IMR-90 (cell line): ENCODE measurements at regions not wholly inside any gene's neighbourhood (a gene's known extent, or its start where the extent isn't known, plus 50 kb on each side); places are given as distances from the start of the nearest gene placed in this dataset.

Experiments
- ATAC-seq: fragments of 200-7000 bp; cut with Tn5 transposase; 2 replicates; pipeline ENCODE4 v1.9.1; 2020; ENCODE audit warnings: low read depth, mild to moderate bottlenecking, moderate library complexity
- BruUV-seq: library from RNA; stranded (reverse); fragments of 400-500 nt; replicated peaks from 2 replicates; lab custom pipeline; 2021; lab: Mats Ljungman, UMichigan
- CTCF ChIA-PET: fragments of 300-600 bp; formaldehyde crosslinking; extraction: SDS; loops from one replicate; lab custom pipeline; 2021; ENCODE audit warnings: antibody characterized with exemption; lab: Yijun Ruan, JAX
- POLR2A ChIA-PET: fragments of 300-600 bp; sonication (Branson Sonifier 250); formaldehyde crosslinking; loops from one replicate; lab custom pipeline; 2022; ENCODE audit warnings: antibody characterized with exemption; ENCODE audit not compliant: unreplicated experiment; lab: Charles Lee
- DNase-seq: peaks from one replicate; pipeline ENCODE4 v3.0.0; 2013
- H2AFZ ChIP-seq: replicated peaks from 2 replicates; pipeline ENCODE3; 2013; ENCODE audit warnings: low read length, mild to moderate bottlenecking; ENCODE audit not compliant: poor library complexity
- H2AK5ac ChIP-seq: 2 replicates; pipeline ENCODE4 v1.6.1; 2013; ENCODE audit warnings: low read depth, low read length, inconsistent platforms
- H2AK9ac ChIP-seq: replicated peaks from 2 replicates; pipeline ENCODE3; 2013; ENCODE audit warnings: mild to moderate bottlenecking, low read depth, low read length, moderate library complexity; ENCODE audit not compliant: poor library complexity
- H2BK120ac ChIP-seq: 2 replicates; pipeline ENCODE4 v1.6.1; 2013; ENCODE audit warnings: low read depth, low read length, inconsistent platforms
- H2BK15ac ChIP-seq: 3 replicates; pipeline ENCODE4 v1.6.1; 2013; ENCODE audit warnings: low read depth, low read length, inconsistent platforms
- H2BK20ac ChIP-seq: 2 replicates; pipeline ENCODE4 v1.6.1; 2013; ENCODE audit warnings: low read depth, mild to moderate bottlenecking, inconsistent platforms, low read length, moderate library complexity
- H2BK5ac ChIP-seq: 2 replicates; pipeline ENCODE4 v1.6.1; 2013; ENCODE audit warnings: mild to moderate bottlenecking, low read depth, low read length, inconsistent platforms; ENCODE audit not compliant: poor library complexity, severe bottlenecking
- H3K14ac ChIP-seq: replicated peaks from 2 replicates; pipeline ENCODE4 v1.6.1; 2013; ENCODE audit warnings: low read depth, low read length, inconsistent platforms
- H3K18ac ChIP-seq: 2 replicates; pipeline ENCODE4 v1.6.1; 2013; ENCODE audit warnings: low read depth, low read length, control low read depth
- H3K23ac ChIP-seq: 2 replicates; pipeline ENCODE4 v1.6.1; 2013; ENCODE audit warnings: low read depth, low read length, inconsistent platforms
- H3K27ac ChIP-seq: 2 replicates; pipeline ENCODE4 v1.5.1; 2013; ENCODE audit warnings: mild to moderate bottlenecking, control low read depth, low read length; ENCODE audit not compliant: insufficient read depth
- H3K27me3 ChIP-seq: 2 replicates; pipeline ENCODE4 v1.6.1; 2013; ENCODE audit warnings: low read length; ENCODE audit not compliant: control insufficient read depth, insufficient read depth
- H3K36me3 ChIP-seq: 2 replicates; pipeline ENCODE4 v1.6.1; 2013; ENCODE audit warnings: low read length, mixed read lengths; ENCODE audit not compliant: control insufficient read depth, insufficient read depth
- H3K4ac ChIP-seq: 2 replicates; pipeline ENCODE4 v1.6.1; 2013; ENCODE audit warnings: low read depth, low read length, inconsistent platforms
- H3K4me1 ChIP-seq: 2 replicates; pipeline ENCODE4 v1.6.1; 2013; ENCODE audit warnings: low read length, mixed read lengths; ENCODE audit not compliant: control insufficient read depth, insufficient read depth
- H3K4me2 ChIP-seq: 2 replicates; pipeline ENCODE4 v1.6.1; 2013; ENCODE audit warnings: low read depth, mild to moderate bottlenecking, control low read depth, low read length, moderate library complexity
- H3K4me3 ChIP-seq: 2 replicates; pipeline ENCODE4 v1.5.1; 2013; ENCODE audit warnings: low read depth, mild to moderate bottlenecking, control low read depth, low read length, moderate library complexity; ENCODE audit not compliant: insufficient read depth
- H3K56ac ChIP-seq: 2 replicates; pipeline ENCODE4 v1.6.1; 2013; ENCODE audit warnings: low read length, inconsistent platforms; ENCODE audit not compliant: insufficient read depth; ENCODE audit errors: extremely low read depth
- H3K79me1 ChIP-seq, 2 experiments: 2 replicates each; pipeline ENCODE4 v1.6.1; 2013; ENCODE audit warnings: low read length in 2 of 2, inconsistent platforms in 1 of 2, low read depth in 1 of 2
- H3K9ac ChIP-seq: 2 replicates; pipeline ENCODE4 v1.6.1; 2013; ENCODE audit warnings: low read depth, low read length, control low read depth
- H3K9me1 ChIP-seq: 2 replicates; pipeline ENCODE4 v1.6.1; 2013; ENCODE audit warnings: low read length, inconsistent platforms; ENCODE audit not compliant: insufficient read depth
- H3K9me3 ChIP-seq: 2 replicates; pipeline ENCODE4 v1.6.1; 2013; ENCODE audit warnings: low read length; ENCODE audit not compliant: control insufficient read depth, insufficient read depth
- H4K20me1 ChIP-seq: 2 replicates; pipeline ENCODE4 v1.6.1; 2013; ENCODE audit warnings: low read length, inconsistent platforms; ENCODE audit not compliant: insufficient read depth
- H4K5ac ChIP-seq: 2 replicates; pipeline ENCODE4 v1.6.1; 2013; ENCODE audit warnings: mild to moderate bottlenecking, low read depth, low read length, control low read depth
- H4K8ac ChIP-seq, 2 experiments: 2 replicates each; pipeline ENCODE4 v1.6.1; 2013; ENCODE audit warnings: low read depth in 2 of 2, low read length in 2 of 2, control low read depth in 1 of 2, inconsistent platforms in 1 of 2
- H4K91ac ChIP-seq: 2 replicates; pipeline ENCODE4 v1.6.1; 2013; ENCODE audit warnings: low read depth, low read length, inconsistent platforms; ENCODE audit not compliant: insufficient read depth
- NFE2L2 ChIP-seq: fragments of 150-350 bp; IDR thresholded peaks from 2 replicates; pipeline ENCODE4 v1.6.1; 2016; ENCODE audit warnings: low read depth, mild to moderate bottlenecking, low read length
- RFX5 ChIP-seq: IDR thresholded peaks from 2 replicates; pipeline ENCODE4 v1.8.0; 2012; ENCODE audit warnings: low read depth, mild to moderate bottlenecking, low read length, moderate library complexity
- WGBS, 2 experiments: methylation state at CpG; one replicate each; pipeline versions ENCODE4 v1.1.5 to v1.1.7; 2013; ENCODE audit warnings: missing lambda C conversion rate in 2 of 2; ENCODE audit not compliant: insufficient read length in 1 of 2; ENCODE audit errors: extremely low coverage in 2 of 2; 5-methylcytosine and 5-hydroxymethylcytosine counted together
- dilution Hi-C: fragments of 300-500 bp; cut with HindIII; formaldehyde crosslinking; loops from one replicate; pipeline ENCODE4 v1.14.3; 2018; ENCODE audit warnings: low sequenced_read_pairs; ENCODE audit not compliant: unreplicated experiment
- in situ Hi-C: fragments of 300-500 bp; cut with MboI; formaldehyde crosslinking; loops from 3 replicates; pipeline ENCODE4 v1.14.3; 2019; ENCODE audit warnings: low sequenced_read_pairs, inconsistent platforms, mixed read lengths
- intact Hi-C: fragments of 100-400 bp; cut with micrococcal nuclease; formaldehyde crosslinking; loops from 2 replicates; pipeline ENCODE4 v1.10.0; 2022
- TF ChIP-seq, protein P1 (sequence below): fragments of 150-350 bp; IDR thresholded peaks from 2 replicates; pipeline ENCODE4 v1.6.1; 2016; ENCODE audit warnings: low read depth, mild to moderate bottlenecking, low read length, moderate library complexity, borderline replicate concordance

DNA sequence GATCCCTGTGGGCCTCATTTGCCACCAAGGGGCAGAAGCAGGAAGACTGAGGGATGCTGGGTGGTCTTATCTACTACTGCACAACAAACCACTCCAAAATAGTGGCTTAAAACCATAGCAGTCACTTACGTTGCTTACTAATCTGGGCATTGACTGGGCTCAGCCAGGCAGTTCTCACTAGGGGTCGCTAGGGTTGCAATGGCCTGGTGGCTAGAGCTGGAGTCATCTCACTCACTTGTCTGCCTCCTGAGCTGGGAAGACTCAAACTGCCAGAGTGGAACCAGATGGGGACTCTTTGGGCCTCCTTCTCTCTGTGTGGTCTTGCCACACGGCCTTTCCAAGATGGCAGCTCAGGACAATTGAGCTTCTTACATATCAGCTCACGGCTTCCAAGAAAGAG lies 216.3 kb upstream of the BCOR start:
- peaks cover 12% of the 10 kb centered on the region for H3K9me3 ChIP-seq
- no peak overlapping the region for H3K18ac ChIP-seq
- H4K20me1 ChIP-seq: no peaks in the 10 kb centered on the region
- TF ChIP-seq RFX5: no peak
- TF ChIP-seq, protein P1, sequence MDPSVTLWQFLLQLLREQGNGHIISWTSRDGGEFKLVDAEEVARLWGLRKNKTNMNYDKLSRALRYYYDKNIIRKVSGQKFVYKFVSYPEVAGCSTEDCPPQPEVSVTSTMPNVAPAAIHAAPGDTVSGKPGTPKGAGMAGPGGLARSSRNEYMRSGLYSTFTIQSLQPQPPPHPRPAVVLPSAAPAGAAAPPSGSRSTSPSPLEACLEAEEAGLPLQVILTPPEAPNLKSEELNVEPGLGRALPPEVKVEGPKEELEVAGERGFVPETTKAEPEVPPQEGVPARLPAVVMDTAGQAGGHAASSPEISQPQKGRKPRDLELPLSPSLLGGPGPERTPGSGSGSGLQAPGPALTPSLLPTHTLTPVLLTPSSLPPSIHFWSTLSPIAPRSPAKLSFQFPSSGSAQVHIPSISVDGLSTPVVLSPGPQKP: no peak
- no peak for TF ChIP-seq NFE2L2
- H3K4ac ChIP-seq: no peak overlapping the region
- DNase-seq (no peak), ATAC-seq (no peak)
- no peak overlapping the region for H3K4me3 ChIP-seq
- WGBS, 2 experiments: 29% methylated on average over 1 of the region's 4 CpGs; no CpG with 5 or more reads in 1 of the 2 experiments
- H3K23ac ChIP-seq: no peak overlapping the region
- no peak overlapping the region for H2BK20ac ChIP-seq
- no peaks in the 10 kb centered on the region for H3K36me3 ChIP-seq
- no peaks in the 10 kb centered on the region for H3K4me1 ChIP-seq
- POLR2A ChIA-PET: no interaction called here
- H2BK120ac ChIP-seq: no peak overlapping the region
- H4K5ac ChIP-seq: no peak overlapping the region
- no peak overlapping the region for H3K27ac ChIP-seq
- H3K9me1 ChIP-seq: no peaks in the 10 kb centered on the region
- no peak overlapping the region for H3K9ac ChIP-seq
- H4K8ac ChIP-seq: no peak overlapping the region
- dilution Hi-C loops (no loop called here), in situ Hi-C loops (no loop called here), intact Hi-C loops (no loop called here)
- peaks cover 15% of the 10 kb centered on the region for H3K27me3 ChIP-seq
- no peak overlapping the region for H2AK9ac ChIP-seq
- no peak overlapping the region for H4K91ac ChIP-seq
- H2AK5ac ChIP-seq: no peak overlapping the region
- no peak overlapping the region for H3K14ac ChIP-seq
- CTCF ChIA-PET: no interaction called here
- H3K56ac ChIP-seq: no peak overlapping the region
- H3K4me2 ChIP-seq: no peak overlapping the region
- no peak overlapping the region for H2BK15ac ChIP-seq
- no peaks in the 10 kb centered on the region for H3K79me1 ChIP-seq
- H2BK5ac ChIP-seq: no peak overlapping the region
- BruUV-seq: no TSS peak
- H2AFZ ChIP-seq: no peak overlapping the region
